GM12873 (cell line): ENCODE measurements at regions not wholly inside any gene's neighbourhood (a gene's known extent, or its start where the extent isn't known, plus 50 kb on each side); places are given as distances from the start of the nearest gene placed in this dataset.

Source experiments
- CTCF ChIP-seq: IDR thresholded peaks from 2 replicates; pipeline ENCODE4 v1.5.1; 2012; ENCODE audit warnings: low read depth, mild to moderate bottlenecking, moderate library complexity, low read length, control low read depth; ENCODE audit not compliant: insufficient read depth; ENCODE audit errors: missing control alignments

- no peak for TF ChIP-seq CTCF
These were observed 448.6 kb upstream of the ATP10A start for GRCh38 chr15:26311710-26312236.

DNA sequence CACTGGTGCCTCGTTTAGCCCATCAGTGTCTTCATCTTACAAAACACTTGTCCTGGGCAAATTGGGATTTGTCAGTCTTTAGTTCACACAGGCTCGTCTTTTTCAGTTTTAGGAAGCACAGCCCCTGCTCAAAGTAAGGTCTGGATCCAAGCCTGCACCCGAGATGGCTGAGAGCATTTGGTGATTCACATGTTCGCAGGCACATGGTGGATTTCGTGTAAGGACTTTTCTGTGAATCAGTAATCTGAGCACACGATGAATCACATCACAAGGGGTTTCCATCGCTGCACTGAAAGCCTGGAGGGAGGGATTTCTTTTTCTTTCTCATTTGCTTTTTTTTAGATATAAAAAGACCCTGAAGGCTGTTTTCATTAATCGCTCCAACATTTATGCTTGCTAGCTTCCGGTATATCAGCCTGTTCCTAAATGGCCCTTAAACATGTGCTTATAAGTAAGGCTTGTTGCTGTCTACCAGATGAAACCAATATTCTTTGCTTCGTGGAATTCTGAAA lies 435.6 kb upstream of the ATP10A start:
- no peak for TF ChIP-seq CTCF

GRCh38 chr15:26298010-26298658 lies 435.0 kb upstream of the ATP10A start:
- no peak for TF ChIP-seq CTCF

GRCh38 chr15:26295336-26296085 lies 432.4 kb upstream of the ATP10A start:
- TF ChIP-seq CTCF = no peak

GRCh38 chr15:26294059-26294689 lies 431.0 kb upstream of the ATP10A start:
- TF ChIP-seq CTCF = no peak

DNA sequence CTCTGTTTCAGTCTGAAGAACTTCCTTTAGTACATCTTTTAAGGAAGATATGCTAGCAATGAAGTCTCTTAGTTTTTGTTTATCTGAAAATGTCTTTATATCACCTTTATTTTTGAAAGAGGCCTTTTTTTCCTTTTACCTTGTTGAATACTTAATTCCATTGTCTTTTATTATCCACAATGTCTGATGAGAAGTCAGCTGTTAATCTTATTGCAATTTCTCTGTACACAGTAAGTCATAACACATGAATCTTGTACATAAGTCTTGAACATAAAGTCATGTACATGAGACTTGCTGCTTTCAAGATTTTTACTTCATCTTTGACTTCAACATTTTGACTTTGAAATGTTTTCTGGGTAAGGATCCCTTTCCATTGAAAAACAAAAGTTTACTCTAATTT lies 424.3 kb upstream of the ATP10A start:
- TF ChIP-seq CTCF = no peak

DNA sequence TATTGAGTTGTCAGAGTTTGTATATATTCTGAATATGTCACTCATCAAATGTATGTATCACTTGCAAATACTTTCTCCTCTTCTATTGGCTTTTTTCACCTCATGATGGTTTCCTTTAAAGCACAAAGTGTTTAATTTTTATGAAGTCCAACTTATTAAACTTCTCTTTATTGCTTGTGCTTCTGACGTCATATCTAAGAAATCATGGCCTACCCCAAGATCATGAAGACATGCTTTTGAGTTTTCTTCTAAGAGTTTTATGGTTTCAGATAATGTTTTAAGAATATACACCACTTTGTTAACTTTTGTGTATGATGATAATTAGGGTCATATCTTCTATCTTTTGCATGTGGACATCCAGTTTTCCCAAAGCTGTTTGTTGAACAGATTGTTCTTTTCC lies 417.2 kb upstream of the ATP10A start:
- TF ChIP-seq CTCF = no peak
